GM12892 (cell line): ENCODE measurements at regions not wholly inside any gene's neighbourhood (a gene's known extent, or its start where the extent isn't known, plus 50 kb on each side); places are given as distances from the start of the nearest gene placed in this dataset.

Source experiments
- POLR2A ChIP-seq: IDR thresholded peaks from 2 replicates; pipeline ENCODE4 v1.6.1; 2011; ENCODE audit warnings: low read depth, low read length, control low read depth
- POLR2AphosphoS5 ChIP-seq: IDR thresholded peaks from 2 replicates; pipeline ENCODE4 v1.6.1; 2011; ENCODE audit warnings: low read depth, low read length, control low read depth
- TAF1 ChIP-seq: IDR thresholded peaks from 2 replicates; pipeline ENCODE4 v1.6.1; 2011; ENCODE audit warnings: low read depth, mild to moderate bottlenecking, control low read depth, low read length, borderline replicate concordance

DNA sequence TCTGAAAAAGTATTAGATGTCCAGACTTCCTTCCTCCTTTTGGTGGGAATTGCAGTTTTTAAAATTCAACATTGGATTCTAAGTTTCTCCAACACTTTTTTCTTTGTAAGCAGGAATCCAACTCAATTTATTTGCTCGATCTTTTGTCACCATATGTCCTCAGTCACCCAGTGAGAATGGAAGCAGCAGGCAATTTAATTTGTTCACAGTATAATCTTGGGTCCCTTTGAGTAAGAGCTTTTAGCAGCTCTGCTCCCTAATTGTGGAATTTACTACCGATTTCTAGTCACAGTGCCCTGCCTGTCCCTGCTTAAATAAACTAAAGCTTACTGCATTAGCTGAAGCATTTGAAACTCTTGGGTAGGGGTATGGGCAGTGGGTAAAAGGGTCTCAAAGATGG is 98.6 kb downstream of the BTBD3 start:
- TF ChIP-seq POLR2AphosphoS5 (no peak), POLR2A (no peak), TAF1 (no peak)
